HG02943 (cell line): ENCODE measurements at regions not wholly inside any gene's neighbourhood (a gene's known extent, or its start where the extent isn't known, plus 50 kb on each side); places are given as distances from the start of the nearest gene placed in this dataset.

ENCODE experiments used
- ATAC-seq: cut with Tn5 transposase; IDR thresholded peaks from one replicate; pipeline ENCODE4 v1.9.1; 2021; ENCODE audit warnings: mild to moderate bottlenecking, low read depth, moderate library complexity; ENCODE audit not compliant: unreplicated experiment

GRCh38 chr1:239672256-239672655, 285.9 kb downstream of the CHRM3 start:
- ATAC-seq = no peak

GRCh38 chr1:239675735-239676134, 289.4 kb downstream of the CHRM3 start:
- no peak for ATAC-seq

DNA sequence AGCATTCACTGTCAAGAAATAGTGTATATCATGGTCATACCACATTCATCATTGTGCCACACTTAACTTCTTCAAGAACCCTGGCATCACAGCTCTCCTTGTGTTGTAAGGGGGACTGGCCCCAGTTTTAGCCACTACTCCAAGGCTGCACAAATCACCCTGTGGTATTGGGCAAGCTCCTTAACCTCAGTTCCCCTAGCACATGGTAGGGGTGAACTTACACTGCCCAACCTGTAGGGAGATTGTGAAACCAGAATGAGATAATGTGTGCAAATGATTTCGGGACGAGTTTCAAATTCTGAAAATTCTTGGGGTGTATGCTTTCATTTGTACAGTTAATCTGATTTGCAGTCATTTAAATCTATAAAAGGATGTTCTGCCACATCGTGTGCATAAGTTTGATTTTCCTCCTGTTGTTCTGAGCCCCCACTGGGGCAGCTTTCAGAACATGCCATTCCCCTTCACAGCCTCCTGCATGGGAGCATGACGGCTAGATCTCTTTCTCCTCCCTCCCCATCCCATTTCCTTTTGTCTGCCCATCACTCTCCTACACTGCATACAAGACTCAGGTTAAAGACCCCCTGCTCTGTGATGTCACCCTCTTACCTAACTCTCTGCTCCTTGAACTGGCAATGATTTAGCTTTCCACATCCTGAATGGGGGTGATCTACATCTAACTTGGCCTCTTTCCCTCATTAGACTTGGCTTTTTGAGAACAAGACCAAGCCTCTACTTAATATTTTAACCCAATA, 290.3 kb downstream of the CHRM3 start:
- no peak for ATAC-seq

DNA sequence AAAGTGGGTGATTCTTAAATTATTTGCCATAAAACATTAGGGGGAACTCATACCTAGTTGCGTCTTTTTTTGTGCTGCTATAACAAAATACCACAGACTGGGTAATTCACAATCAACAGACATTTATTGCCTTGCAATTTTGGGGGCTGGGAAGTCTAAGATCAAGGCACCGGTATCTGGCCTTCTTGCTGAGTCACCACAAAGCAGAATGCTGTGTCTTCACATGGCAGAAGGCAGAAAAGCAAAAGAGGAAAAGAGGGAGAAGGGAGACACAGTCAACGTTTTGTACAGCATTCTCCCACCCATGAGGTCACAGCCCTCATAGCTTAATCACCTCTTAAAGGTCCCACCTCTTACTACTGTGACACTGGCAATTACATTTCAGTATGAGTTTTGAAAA, 291.0 kb downstream of the CHRM3 start:
- no peak for ATAC-seq

DNA sequence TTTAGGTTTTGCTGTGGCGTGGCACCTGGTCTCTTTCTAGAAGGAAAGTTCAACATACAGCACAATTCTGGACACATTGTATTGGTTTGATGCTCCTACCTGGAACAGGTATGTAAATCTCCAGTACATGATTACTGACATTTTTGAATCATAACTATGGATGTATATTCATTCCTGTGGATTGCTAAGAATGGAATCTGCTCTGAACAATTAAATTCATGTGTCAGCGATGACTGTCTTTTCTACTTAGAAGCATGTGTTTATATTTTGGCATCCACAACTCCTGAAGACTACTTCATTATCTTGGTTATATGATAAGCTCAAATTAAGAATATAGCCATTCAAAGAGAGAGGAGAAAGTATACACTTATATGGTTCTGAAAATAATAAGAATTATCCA, 291.8 kb downstream of the CHRM3 start:
- ATAC-seq = no peak

- ATAC-seq = no peak
Measured at GRCh38 chr1:239682046-239682445, 295.7 kb downstream of the CHRM3 start.

DNA sequence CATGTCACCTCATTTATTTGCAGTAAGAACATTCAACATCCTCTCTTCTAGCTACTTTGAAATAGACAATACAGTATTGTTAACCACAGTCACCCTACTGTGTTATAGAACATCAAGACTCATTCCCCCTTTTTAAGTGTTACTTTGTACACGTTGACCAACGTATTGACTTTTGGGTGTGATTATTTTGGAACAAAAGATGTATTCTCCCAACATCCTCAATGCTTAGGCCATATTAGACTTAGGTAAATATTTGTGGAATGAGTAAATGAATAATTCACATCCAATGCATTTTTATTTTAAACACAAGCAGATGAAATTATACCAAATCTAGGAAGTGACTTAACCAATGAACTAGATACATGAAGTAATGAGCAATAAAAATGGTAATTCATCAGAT, 296.6 kb downstream of the CHRM3 start:
- no peak for ATAC-seq

- no peak for ATAC-seq
Measured at GRCh38 chr1:239686386-239686785, 300.0 kb downstream of the CHRM3 start.

- ATAC-seq = no peak
Measured at GRCh38 chr1:239696317-239696716, 309.9 kb downstream of the CHRM3 start.

DNA sequence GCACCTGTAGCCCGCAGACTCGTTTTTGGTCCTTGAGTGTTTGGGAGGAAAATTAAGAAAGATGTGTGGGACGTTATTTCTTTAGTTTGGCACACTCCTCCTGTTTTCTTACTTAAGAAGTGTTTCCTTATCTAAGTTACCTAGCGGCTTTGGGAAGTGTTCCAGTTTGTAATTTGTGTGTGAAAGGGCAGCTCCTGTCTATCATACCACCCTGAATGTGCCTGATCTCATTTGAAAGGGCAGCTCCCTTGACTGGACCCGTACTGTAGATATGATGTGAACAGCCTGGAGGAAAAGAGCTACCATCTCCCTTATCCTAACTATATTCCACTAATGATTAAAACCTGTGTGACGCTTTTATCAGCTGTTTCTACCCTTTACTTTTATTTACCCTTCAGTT, 314.3 kb downstream of the CHRM3 start:
- no peak for ATAC-seq

DNA sequence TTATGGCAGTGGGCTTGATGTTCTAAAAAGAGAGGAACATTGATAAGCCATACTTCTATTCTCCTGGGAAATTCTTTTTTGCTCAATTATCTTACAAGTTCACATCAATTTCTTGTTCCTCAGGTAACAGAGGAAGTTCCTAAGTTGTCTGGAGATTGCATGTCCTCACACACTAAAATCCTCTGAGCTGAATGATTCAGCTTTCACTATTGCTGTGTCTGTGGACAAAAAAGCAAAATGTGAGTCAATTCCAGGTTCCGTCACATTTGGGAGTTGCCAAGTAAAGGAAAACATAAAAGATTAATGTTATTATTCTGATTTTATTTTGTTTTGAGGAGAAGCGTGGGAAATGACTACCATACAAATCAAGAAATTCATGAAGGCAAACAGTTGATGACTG, 316.7 kb downstream of the CHRM3 start:
- ATAC-seq = no peak

GRCh38 chr1:239706245-239706892, 320.0 kb downstream of the CHRM3 start:
- ATAC-seq = no peak

DNA sequence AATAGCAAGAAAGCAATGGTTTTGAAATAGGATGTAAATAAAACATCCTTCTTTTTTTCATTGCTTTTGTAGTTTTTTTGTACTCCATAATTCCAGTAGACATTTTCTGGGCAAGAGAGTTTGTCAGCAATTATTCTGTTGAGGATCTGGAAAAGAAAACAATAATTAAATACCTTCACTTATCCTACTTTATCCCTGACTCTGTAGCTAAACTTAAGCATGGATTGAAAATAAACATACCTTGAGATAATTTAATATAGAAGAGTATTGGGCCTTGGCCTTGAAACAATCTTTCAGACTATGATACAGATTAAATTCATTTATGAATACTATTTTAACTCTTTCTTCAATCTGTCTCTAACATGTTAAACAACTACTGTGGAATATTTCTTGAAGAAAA, 321.2 kb downstream of the CHRM3 start:
- no peak for ATAC-seq

DNA sequence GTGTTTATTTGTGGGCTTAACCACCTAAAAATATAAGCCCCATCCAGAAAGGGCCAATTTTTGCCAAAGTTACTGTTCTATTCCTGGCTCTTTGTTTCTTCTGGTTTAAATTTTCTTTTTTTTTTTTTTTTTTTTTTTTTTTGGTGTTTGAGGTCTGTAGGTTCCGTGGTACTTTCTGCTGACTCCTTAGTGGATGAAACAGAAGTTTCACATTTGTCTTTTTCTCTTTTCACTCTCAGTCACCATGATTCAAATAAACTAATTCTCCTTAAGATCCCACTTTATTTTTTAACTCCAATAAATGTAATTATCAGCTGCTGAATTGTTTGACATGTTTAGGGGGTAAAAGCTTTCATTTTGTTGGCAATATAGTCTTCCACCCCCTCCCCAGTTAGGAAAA, 322.3 kb downstream of the CHRM3 start:
- no peak for ATAC-seq

DNA sequence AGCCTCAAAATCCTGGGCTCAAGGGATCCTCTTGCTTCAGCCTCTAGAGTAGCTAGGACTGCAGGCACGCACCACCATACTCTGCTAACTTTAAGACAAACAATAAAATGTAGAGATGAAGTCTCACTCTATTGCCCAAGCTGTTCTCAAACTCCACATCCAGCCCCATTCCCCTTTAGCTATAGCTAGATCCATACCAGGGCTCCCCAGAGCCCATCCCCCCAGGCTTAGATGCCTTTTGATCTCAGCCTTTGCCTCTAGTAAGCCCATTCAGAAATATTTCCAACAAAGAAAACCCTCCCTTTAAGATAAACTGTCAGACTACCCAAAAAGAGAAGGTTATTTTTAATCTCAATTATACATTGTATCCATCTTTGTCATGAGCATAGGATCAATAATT, 325.4 kb downstream of the CHRM3 start:
- no peak for ATAC-seq

DNA sequence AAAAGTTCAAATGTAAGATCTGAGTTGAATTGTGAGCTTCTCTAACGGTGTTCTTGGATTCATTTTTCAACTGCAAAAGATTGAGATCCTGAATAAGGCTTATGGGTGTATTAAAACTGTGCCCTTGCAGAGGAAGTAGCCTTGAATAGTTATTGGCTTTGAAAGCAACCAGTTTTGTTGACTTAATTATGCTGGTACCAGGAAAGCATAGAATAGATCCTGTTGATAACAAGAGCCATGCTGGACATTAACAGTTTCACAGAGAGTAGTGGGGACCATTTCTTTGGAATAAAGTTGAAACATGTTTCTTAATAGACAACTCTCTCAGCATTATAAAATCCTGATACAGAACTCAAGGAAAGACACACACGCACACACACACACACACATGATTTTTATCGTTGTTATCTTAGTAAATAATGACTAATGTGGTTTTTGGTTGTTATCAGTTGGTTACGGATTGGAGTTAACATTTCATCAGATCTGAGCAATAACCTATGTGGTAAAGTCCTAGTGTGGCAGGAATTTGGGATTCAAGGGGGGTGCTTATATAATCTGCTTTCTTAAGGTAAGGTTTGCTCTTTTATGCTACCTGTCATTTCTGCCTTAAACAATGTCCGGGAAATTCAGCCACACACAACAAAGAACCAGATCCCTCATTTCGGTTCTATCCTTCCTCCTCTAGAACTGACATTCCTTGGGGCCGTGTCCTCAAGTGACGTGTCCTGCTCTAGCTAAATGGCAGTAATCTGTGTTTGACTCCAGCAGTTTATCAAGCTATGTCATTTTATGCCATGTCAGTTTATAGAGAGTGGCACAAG, 330.9 kb downstream of the CHRM3 start:
- ATAC-seq = no peak

GRCh38 chr1:239717918-239718184, 331.5 kb downstream of the CHRM3 start:
- ATAC-seq = no peak

DNA sequence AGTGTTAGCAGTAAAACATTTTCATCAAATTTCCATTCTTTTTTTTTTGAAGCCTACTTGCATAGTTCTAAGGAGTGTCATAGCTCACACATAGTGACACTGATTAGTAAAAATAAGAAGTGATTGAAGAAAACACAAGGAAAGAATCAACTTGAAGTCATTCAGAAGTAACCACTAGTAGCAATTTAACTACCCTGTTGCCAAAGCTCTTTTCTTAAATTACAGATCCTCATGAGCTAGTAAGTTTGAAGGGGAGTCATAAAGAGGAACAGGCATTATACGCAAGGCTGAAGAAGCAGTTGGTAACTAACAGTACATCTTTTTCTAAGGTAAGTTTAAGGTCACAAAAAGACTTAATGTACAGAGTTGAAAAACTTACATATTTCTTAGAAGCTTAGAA, 332.2 kb downstream of the CHRM3 start:
- no peak for ATAC-seq

DNA sequence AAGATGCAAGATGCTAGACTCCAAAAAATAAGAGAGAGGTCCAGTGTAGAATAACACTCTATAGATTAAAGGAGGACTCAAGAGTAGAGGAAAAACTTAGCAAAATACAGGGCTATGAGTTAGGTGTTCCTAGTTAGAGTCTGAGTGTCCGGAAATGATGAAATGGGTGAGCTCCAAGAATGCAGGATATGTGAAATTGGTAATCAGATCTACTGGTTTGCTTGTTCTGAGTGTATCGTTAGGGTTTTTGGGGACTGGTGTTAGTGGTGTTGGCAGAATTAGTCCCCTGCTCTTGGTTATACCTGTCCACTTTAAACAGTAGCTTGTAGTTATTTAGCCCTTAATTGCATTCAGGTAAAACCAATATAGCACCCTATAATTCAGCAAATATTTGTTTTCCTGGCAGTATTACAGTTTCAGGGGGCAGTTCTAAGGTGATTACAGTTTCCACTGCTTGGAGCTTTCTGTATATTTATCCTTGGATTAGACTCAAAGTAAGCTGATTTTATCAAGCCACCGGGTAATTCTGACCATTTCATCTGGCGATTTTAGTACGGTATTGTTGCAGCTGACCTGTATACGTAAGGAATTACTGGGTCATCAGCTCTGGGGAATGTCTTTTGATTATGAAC, 332.7 kb downstream of the CHRM3 start:
- no peak for ATAC-seq

GRCh38 chr1:239719642-239720258, 333.4 kb downstream of the CHRM3 start:
- ATAC-seq = no peak

DNA sequence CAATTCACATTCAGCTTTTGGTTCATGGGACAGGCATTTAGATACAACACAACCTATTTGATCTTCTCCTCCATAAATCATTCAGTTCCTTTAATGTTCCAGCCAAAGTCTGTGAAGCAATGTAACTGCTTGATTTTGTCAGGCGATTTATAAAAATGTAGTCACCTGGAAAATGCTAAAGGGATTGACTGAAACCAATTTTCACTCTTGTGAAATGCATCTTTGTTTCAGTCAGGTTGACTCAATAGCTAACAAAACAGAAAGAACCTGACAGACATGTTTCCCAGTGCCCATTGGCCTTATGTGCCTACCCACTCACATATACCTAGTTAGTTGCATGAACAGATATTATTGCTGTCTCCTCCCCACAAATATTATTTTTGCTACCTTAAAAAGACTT, 335.7 kb downstream of the CHRM3 start:
- no peak for ATAC-seq
